GM23338 (cell line): ENCODE measurements at regions not wholly inside any gene's neighbourhood (a gene's known extent, or its start where the extent isn't known, plus 50 kb on each side); places are given as distances from the start of the nearest gene placed in this dataset.

Source experiments
- ATAC-seq: fragments of 200-7000 bp; cut with Tn5 transposase; 3 replicates; pipeline ENCODE4 v1.9.1; 2020
- DNase-seq: peaks from one replicate; pipeline ENCODE4 v3.0.0-alpha.2; 2015; ENCODE audit warnings: low spot score
- H2AFZ ChIP-seq: fragments of 200-600 bp; sonication (generic); 2 replicates; pipeline ENCODE4 v1.8.0; 2016; ENCODE audit warnings: antibody characterized with exemption, mild to moderate bottlenecking, moderate library complexity
- H3F3A ChIP-seq: fragments of 200-600 bp; sonication (generic); replicated peaks from 2 replicates; pipeline ENCODE4 v1.8.0; 2017; ENCODE audit warnings: antibody characterized with exemption, mixed run types, low read depth
- H3K27ac ChIP-seq: fragments of 200-600 bp; sonication (generic); 2 replicates; pipeline ENCODE4 v1.6.1; 2016; ENCODE audit warnings: low read depth
- H3K27me3 ChIP-seq: fragments of 200-600 bp; sonication (generic); 2 replicates; pipeline ENCODE4 v1.8.0; 2016; ENCODE audit warnings: mild to moderate bottlenecking, mixed run types, moderate library complexity; ENCODE audit not compliant: insufficient read depth
- H3K36me3 ChIP-seq: fragments of 200-600 bp; sonication (generic); 2 replicates; pipeline ENCODE4 v1.8.0; 2016; ENCODE audit warnings: mild to moderate bottlenecking; ENCODE audit not compliant: insufficient read depth
- H3K4me1 ChIP-seq: fragments of 200-600 bp; sonication (generic); 2 replicates; pipeline ENCODE4 v1.8.0; 2016; ENCODE audit warnings: mild to moderate bottlenecking, moderate library complexity; ENCODE audit not compliant: insufficient read depth
- H3K4me2 ChIP-seq: fragments of 200-600 bp; sonication (generic); 2 replicates; pipeline ENCODE4 v1.7.1; 2017; ENCODE audit warnings: mixed run types
- H3K4me3 ChIP-seq: fragments of 200-600 bp; sonication (generic); 2 replicates; pipeline ENCODE4 v1.6.1; 2016; ENCODE audit warnings: mixed run types
- H3K79me2 ChIP-seq: fragments of 200-600 bp; sonication (generic); replicated peaks from 2 replicates; pipeline ENCODE4 v1.8.0; 2017; ENCODE audit warnings: mild to moderate bottlenecking; ENCODE audit not compliant: insufficient read depth
- H3K9me2 ChIP-seq: fragments of 200-600 bp; sonication (generic); 2 replicates; pipeline ENCODE4 v1.8.0; 2017; ENCODE audit not compliant: insufficient read depth
- H4K20me1 ChIP-seq: fragments of 200-600 bp; sonication (generic); replicated peaks from 2 replicates; pipeline ENCODE4 v1.8.0; 2017; ENCODE audit warnings: mild to moderate bottlenecking; ENCODE audit not compliant: insufficient read depth
- H3K27ac Mint-ChIP-seq: 2 replicates; pipeline ENCODE4 v1.8.0; 2020; ENCODE audit warnings: inconsistent platforms, mild to moderate bottlenecking, moderate library complexity, mixed read lengths
- H3K27me3 Mint-ChIP-seq: 3 replicates; pipeline ENCODE4 v1.8.0; 2022; ENCODE audit warnings: low read depth, mild to moderate bottlenecking, moderate library complexity, mixed read lengths, inconsistent platforms; ENCODE audit not compliant: insufficient read depth, poor library complexity
- H3K36me3 Mint-ChIP-seq: 3 replicates; pipeline ENCODE4 v1.8.0; 2021; ENCODE audit warnings: low read depth, mild to moderate bottlenecking, inconsistent platforms, moderate library complexity, mixed read lengths
- H3K4me1 Mint-ChIP-seq: 3 replicates; pipeline ENCODE4 v1.8.0; 2020; ENCODE audit warnings: mild to moderate bottlenecking, inconsistent platforms, mixed read lengths
- H3K4me3 Mint-ChIP-seq: 3 replicates; pipeline ENCODE4 v1.8.0; 2021; ENCODE audit warnings: moderate library complexity, mild to moderate bottlenecking, inconsistent platforms, mixed read lengths
- H3K9me3 Mint-ChIP-seq: 3 replicates; pipeline ENCODE4 v1.8.0; 2020; ENCODE audit warnings: moderate library complexity, mild to moderate bottlenecking, inconsistent platforms, mixed read lengths
- CREB1 ChIP-seq: fragments of 250-450 bp; sonication (Bioruptor Pico); IDR thresholded peaks from 2 replicates; pipeline ENCODE4 v1.5.0; 2020; ENCODE audit warnings: low read depth, mild to moderate bottlenecking, moderate library complexity
- CTCF ChIP-seq, 2 experiments: fragments of 200-600 bp in 1 of 2; sonication (generic) in 1 of 2; conservative IDR thresholded peaks; 2 replicates each; pipeline versions ENCODE4 v1.5.1 to v1.6.1; 2016 to 2017; ENCODE audit warnings: antibody characterized with exemption in 2 of 2, low read depth in 2 of 2, mild to moderate bottlenecking in 2 of 2, moderate library complexity in 1 of 2
- ETS1 ChIP-seq: IDR thresholded peaks from 2 replicates; pipeline ENCODE4 v1.6.1; 2016; ENCODE audit warnings: antibody characterized with exemption
- EZH2 ChIP-seq: fragments of 200-600 bp; sonication (generic); IDR thresholded peaks from one replicate; pipeline ENCODE4 v1.8.0; 2017; ENCODE audit warnings: antibody characterized with exemption, mild to moderate bottlenecking, low read depth; ENCODE audit not compliant: unreplicated experiment
- EZH2phosphoT487 ChIP-seq: fragments of 200-600 bp; sonication (generic); IDR thresholded peaks from one replicate; pipeline ENCODE4 v1.8.1; 2018; ENCODE audit warnings: antibody characterized with exemption; ENCODE audit not compliant: unreplicated experiment
- JUNB ChIP-seq: IDR thresholded peaks from one replicate; pipeline ENCODE4 v1.6.1; 2016; ENCODE audit warnings: antibody characterized with exemption; ENCODE audit not compliant: unreplicated experiment
- NANOG ChIP-seq: IDR thresholded peaks from 2 replicates; pipeline ENCODE4 v1.6.1; 2016; ENCODE audit warnings: antibody characterized with exemption, borderline replicate concordance
- POLR2AphosphoS5 ChIP-seq: IDR thresholded peaks from 2 replicates; pipeline ENCODE4 v1.6.1; 2016; ENCODE audit warnings: antibody characterized with exemption, low read depth
- REST ChIP-seq: IDR thresholded peaks from one replicate; pipeline ENCODE4 v1.6.1; 2018; ENCODE audit warnings: antibody characterized with exemption; ENCODE audit not compliant: unreplicated experiment
- STAT1 ChIP-seq: IDR thresholded peaks from one replicate; pipeline ENCODE4 v1.6.1; 2016; ENCODE audit warnings: antibody characterized with exemption; ENCODE audit not compliant: unreplicated experiment
- ZNF114 ChIP-seq: fragments of 250-450 bp; sonication (Bioruptor Pico); IDR thresholded peaks from 2 replicates; pipeline ENCODE4 v1.5.0; 2020; ENCODE audit warnings: mild to moderate bottlenecking, moderate library complexity
- ZNF331 ChIP-seq: fragments of 250-450 bp; sonication (Bioruptor Pico); IDR thresholded peaks from 2 replicates; pipeline ENCODE4 v1.5.0; 2020; ENCODE audit warnings: low read depth, mild to moderate bottlenecking, moderate library complexity
- ZNF462 ChIP-seq: fragments of 250-450 bp; sonication (Bioruptor Pico); IDR thresholded peaks from 2 replicates; pipeline ENCODE4 v1.5.0; 2020; ENCODE audit warnings: mild to moderate bottlenecking, moderate library complexity

- no peak overlapping the region for H3K4me2 ChIP-seq
- no peak for ATAC-seq
- H2AFZ ChIP-seq: no peak overlapping the region
- no peak for DNase-seq
- peak overlapping the region; percentile 59 for H3K27ac Mint-ChIP-seq
- no peaks in the 10 kb centered on the region for H3K27me3 ChIP-seq
- no peaks in the 10 kb centered on the region for H3K27me3 Mint-ChIP-seq
- H3K36me3 ChIP-seq: no peaks in the 10 kb centered on the region
- H3K4me3 ChIP-seq: no peak overlapping the region
- H3K9me3 Mint-ChIP-seq: no peaks in the 10 kb centered on the region
- H4K20me1 ChIP-seq: no peaks in the 10 kb centered on the region
- TF ChIP-seq ZNF331 (CRISPR knock-in tag) (no peak), REST (no peak), CTCF (conservative IDR thresholded peaks at IDR 0.05; ENCODE audit: low read depth in 2 of 2) (no peak), CREB1 (CRISPR knock-in tag) (no peak), STAT1 (no peak), NANOG (no peak), ETS1 (no peak), EZH2phosphoT487 (no peak), ZNF462 (CRISPR knock-in tag) (no peak), ZNF114 (no peak), POLR2AphosphoS5 (no peak), EZH2 (no peak), JUNB (no peak)
- no peak overlapping the region for H3K27ac ChIP-seq
- H3F3A ChIP-seq: no peaks in the 10 kb centered on the region
- no peaks in the 10 kb centered on the region for H3K9me2 ChIP-seq
- H3K36me3 Mint-ChIP-seq: no peaks in the 10 kb centered on the region
- H3K4me3 Mint-ChIP-seq: no peak overlapping the region
- H3K4me1 ChIP-seq: no peaks in the 10 kb centered on the region
- no peaks in the 10 kb centered on the region for H3K4me1 Mint-ChIP-seq
- no peaks in the 10 kb centered on the region for H3K79me2 ChIP-seq
These were observed 932.1 kb upstream of the MANEA start for GRCh38 chr6:94645191-94645590.
